ENCODE measurements at regions not wholly inside any gene's neighbourhood (a gene's known extent, or its start where the extent isn't known, plus 50 kb on each side); places are given as distances from the start of the nearest gene placed in this dataset.

DNA sequence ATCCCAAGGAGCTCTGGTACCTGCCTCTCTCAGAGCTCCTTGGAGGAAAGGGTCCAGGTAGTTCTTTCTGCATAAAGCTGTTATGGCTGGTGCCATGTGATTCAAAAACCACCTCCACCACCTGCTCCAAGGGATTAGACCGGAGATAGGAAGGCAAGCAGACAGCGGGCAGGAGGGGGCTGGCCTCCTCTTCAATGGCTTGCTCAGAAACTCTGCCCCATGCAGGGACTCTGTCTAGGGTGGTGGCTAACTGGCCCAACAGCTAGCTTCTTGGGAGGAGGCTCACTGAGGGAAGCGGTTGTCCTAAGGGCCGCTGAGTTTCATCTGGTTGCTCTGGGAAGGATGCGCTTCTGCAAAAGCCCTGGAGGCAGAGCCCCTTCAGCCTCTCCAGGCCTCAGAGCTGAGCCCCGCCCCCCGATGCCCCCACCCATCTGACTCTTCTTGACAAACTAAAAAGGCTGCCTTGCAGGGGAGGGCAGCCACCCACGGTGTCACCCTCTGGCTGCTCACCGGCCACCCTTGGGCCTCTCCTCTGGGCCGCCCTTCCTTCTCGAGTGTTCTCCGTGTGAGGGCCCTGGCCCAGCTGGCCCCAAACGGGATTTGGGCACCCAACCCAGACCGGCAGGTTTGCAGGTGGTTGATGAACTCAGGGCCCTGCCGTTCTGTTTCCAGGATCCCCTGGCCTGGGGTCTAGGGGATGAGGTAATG is 90.2 kb downstream of the MCFD2 start:
- POLR2A ChIA-PET = no interaction called here
- Mint-ChIP-seq H3K4me1 (no peaks in the 10 kb centered on the region), H3K27me3 (peaks cover 29% of the 10 kb centered on the region), H3K4me3 (no peak overlapping the region), H3K27ac (no peak overlapping the region), H3K9me3 (ENCODE audit: insufficient read depth) (peaks cover 5% of the 10 kb centered on the region)
- WGBS (ENCODE audit: insufficient coverage) = 92% methylated on average over 12 of the region's 15 CpGs
- peaks cover 0 to 12% (median 3%) of the 10 kb centered on the region in 4 experiments for H3K27me3 ChIP-seq (replicated peaks in 1 of 4; ENCODE audit: control extremely low read depth in 1 of 4, control insufficient read depth in 3 of 4, insufficient read depth in 4 of 4, low read length in 3 of 4)
- no peaks in the 10 kb centered on the region for H4K20me1 ChIP-seq (ENCODE audit: control insufficient read depth, insufficient read depth, low read length, poor library complexity, severe bottlenecking)
- H3K4me2 ChIP-seq (replicated peaks; ENCODE audit: low read depth, low read length, poor library complexity, severe bottlenecking) = no peak overlapping the region
- no peak overlapping the region for H3K4me3 ChIP-seq (ENCODE audit: control extremely low read depth in 1 of 5, extremely low read depth in 1 of 5, insufficient read depth in 1 of 5, low read depth in 2 of 5, low read length in 4 of 5)
- DNase-seq (no peak), ATAC-seq (ENCODE audit: low read depth) (no peak)
- no peak overlapping the region for H3K27ac ChIP-seq (ENCODE audit: low read length in 2 of 2)
- H3K79me2 ChIP-seq (ENCODE audit: control insufficient read depth, insufficient read depth, low read length) = no peaks in the 10 kb centered on the region
- CTCF ChIA-PET = interaction anchor here (1.0 kb wide), 1 partner anchor 832 kb away, joined by 3 read pairs; no protein-coding TSS in a partner anchor
- H2AFZ ChIP-seq (ENCODE audit: insufficient read depth, low read depth, low read length, poor library complexity, severe bottlenecking) = no peak overlapping the region
- no peaks in the 10 kb centered on the region for H3K36me3 ChIP-seq (replicated peaks in 1 of 2; ENCODE audit: control extremely low read depth in 1 of 2, control insufficient read depth in 1 of 2, extremely low read depth in 1 of 2, insufficient read depth in 2 of 2, low read length in 1 of 2)
- intact Hi-C loops (cut with micrococcal nuclease) = no loop called here
- H3K4me1 ChIP-seq (ENCODE audit: control insufficient read depth in 2 of 2, insufficient read depth in 2 of 2, low read length in 2 of 2) = no peaks in the 10 kb centered on the region
- no peak for TF ChIP-seq EZH2 (IDR thresholded peaks at IDR 0.05; ENCODE audit: borderline replicate concordance, insufficient read depth, low read depth, low read length, poor library complexity, severe bottlenecking)
- no peak overlapping the region for H3K9ac ChIP-seq (ENCODE audit: low read length)
- peaks cover 0 to 21% (median 4%) of the 10 kb centered on the region in 3 donors for H3K9me3 ChIP-seq (ENCODE audit: control extremely low read depth in 1 of 3, control insufficient read depth in 2 of 3, insufficient read depth in 1 of 3, low read length in 2 of 3)

DNA sequence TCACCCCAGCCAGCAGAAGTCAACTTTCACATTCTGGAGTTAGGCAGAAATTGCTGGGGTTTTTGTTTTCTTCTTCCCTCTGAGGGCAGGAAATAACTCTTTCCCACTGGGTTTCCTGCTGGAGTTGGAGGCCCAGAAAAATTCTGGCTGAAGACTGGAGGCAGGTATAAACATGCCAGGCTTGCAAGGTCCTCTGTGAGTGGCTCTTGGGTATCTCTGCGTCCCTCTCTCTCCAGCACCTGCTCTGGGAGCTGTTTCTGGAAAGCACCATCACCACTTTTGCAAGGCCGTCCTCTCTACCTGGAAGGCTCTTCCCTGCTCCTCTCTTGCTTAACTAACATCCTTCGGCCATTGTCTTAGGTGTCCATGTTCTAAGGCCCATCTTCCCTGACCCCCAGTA is 91.0 kb downstream of the MCFD2 start:
- ChIA-PET CTCF (interaction anchor here (1.0 kb wide), 1 partner anchor 831 kb away, joined by 3 read pairs; no protein-coding TSS in a partner anchor), POLR2A (no interaction called here)
- Mint-ChIP-seq H3K9me3 (ENCODE audit: insufficient read depth) (no peaks in the 10 kb centered on the region), H3K4me3 (no peak overlapping the region), H3K27me3 (peaks cover 21% of the 10 kb centered on the region), H3K4me1 (no peaks in the 10 kb centered on the region), H3K27ac (no peak overlapping the region)
- intact Hi-C loops (cut with micrococcal nuclease) = no loop called here
- H3K9ac ChIP-seq (ENCODE audit: low read length) = no peak overlapping the region
- no peak overlapping the region for H3K4me3 ChIP-seq (ENCODE audit: control extremely low read depth in 1 of 5, extremely low read depth in 1 of 5, insufficient read depth in 1 of 5, low read depth in 2 of 5, low read length in 4 of 5)
- H3K36me3 ChIP-seq (replicated peaks in 1 of 2; ENCODE audit: control extremely low read depth in 1 of 2, control insufficient read depth in 1 of 2, extremely low read depth in 1 of 2, insufficient read depth in 2 of 2, low read length in 1 of 2) = no peaks in the 10 kb centered on the region
- no peaks in the 10 kb centered on the region for H3K79me2 ChIP-seq (ENCODE audit: control insufficient read depth, insufficient read depth, low read length)
- H4K20me1 ChIP-seq (ENCODE audit: control insufficient read depth, insufficient read depth, low read length, poor library complexity, severe bottlenecking) = no peaks in the 10 kb centered on the region
- H3K4me2 ChIP-seq (replicated peaks; ENCODE audit: low read depth, low read length, poor library complexity, severe bottlenecking) = no peak overlapping the region
- H3K9me3 ChIP-seq (ENCODE audit: control extremely low read depth in 1 of 3, control insufficient read depth in 2 of 3, insufficient read depth in 1 of 3, low read length in 2 of 3) = peaks cover 0 to 14% (median 0%) of the 10 kb centered on the region in 3 donors
- TF ChIP-seq, protein P1, sequence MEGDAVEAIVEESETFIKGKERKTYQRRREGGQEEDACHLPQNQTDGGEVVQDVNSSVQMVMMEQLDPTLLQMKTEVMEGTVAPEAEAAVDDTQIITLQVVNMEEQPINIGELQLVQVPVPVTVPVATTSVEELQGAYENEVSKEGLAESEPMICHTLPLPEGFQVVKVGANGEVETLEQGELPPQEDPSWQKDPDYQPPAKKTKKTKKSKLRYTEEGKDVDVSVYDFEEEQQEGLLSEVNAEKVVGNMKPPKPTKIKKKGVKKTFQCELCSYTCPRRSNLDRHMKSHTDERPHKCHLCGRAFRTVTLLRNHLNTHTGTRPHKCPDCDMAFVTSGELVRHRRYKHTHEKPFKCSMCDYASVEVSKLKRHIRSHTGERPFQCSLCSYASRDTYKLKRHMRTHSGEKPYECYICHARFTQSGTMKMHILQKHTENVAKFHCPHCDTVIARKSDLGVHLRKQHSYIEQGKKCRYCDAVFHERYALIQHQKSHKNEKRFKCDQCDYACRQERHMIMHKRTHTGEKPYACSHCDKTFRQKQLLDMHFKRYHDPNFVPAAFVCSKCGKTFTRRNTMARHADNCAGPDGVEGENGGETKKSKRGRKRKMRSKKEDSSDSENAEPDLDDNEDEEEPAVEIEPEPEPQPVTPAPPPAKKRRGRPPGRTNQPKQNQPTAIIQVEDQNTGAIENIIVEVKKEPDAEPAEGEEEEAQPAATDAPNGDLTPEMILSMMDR (IDR thresholded peaks at IDR 0.05) = no peak
- no peak for TF ChIP-seq EZH2 (IDR thresholded peaks at IDR 0.05; ENCODE audit: borderline replicate concordance, insufficient read depth, low read depth, low read length, poor library complexity, severe bottlenecking)
- peaks cover 0 to 12% (median 3%) of the 10 kb centered on the region in 4 experiments for H3K27me3 ChIP-seq (replicated peaks in 1 of 4; ENCODE audit: control extremely low read depth in 1 of 4, control insufficient read depth in 3 of 4, insufficient read depth in 4 of 4, low read length in 3 of 4)
- H3K27ac ChIP-seq (ENCODE audit: low read length in 2 of 2) = no peak overlapping the region
- H3K4me1 ChIP-seq (ENCODE audit: control insufficient read depth in 2 of 2, insufficient read depth in 2 of 2, low read length in 2 of 2) = no peaks in the 10 kb centered on the region
- 100% methylated on average over 3 of the region's 3 CpGs for WGBS (ENCODE audit: insufficient coverage)
- ATAC-seq (ENCODE audit: low read depth) (no peak), DNase-seq (no peak)
- no peak overlapping the region for H2AFZ ChIP-seq (ENCODE audit: insufficient read depth, low read depth, low read length, poor library complexity, severe bottlenecking)
